Calu3 (cell line): ENCODE measurements at regions not wholly inside any gene's neighbourhood (a gene's known extent, or its start where the extent isn't known, plus 50 kb on each side); places are given as distances from the start of the nearest gene placed in this dataset.

Experiments used
- BruUV-seq: library from RNA; stranded (reverse); fragments of 400-500 nt; replicated peaks from 2 replicates; lab custom pipeline; 2021; lab: Mats Ljungman, UMichigan
- CTCF ChIA-PET: fragments of 300-600 bp; sonication (Branson Sonifier 250); formaldehyde crosslinking; loops from one replicate; lab custom pipeline; 2022; ENCODE audit warnings: antibody characterized with exemption; lab: Charles Lee
- DNase-seq: peaks from one replicate; pipeline ENCODE4 v3.0.0; 2022
- H3K27ac Mint-ChIP-seq: one replicate; pipeline ENCODE4 v1.8.0; 2022; ENCODE audit warnings: mixed read lengths; ENCODE audit not compliant: unreplicated experiment
- H3K27me3 Mint-ChIP-seq: one replicate; pipeline ENCODE4 v1.8.0; 2022; ENCODE audit warnings: mixed read lengths; ENCODE audit not compliant: unreplicated experiment
- H3K36me3 Mint-ChIP-seq: one replicate; pipeline ENCODE4 v1.8.0; 2022; ENCODE audit warnings: mild to moderate bottlenecking, moderate library complexity, mixed read lengths; ENCODE audit not compliant: insufficient read depth, unreplicated experiment
- H3K4me1 Mint-ChIP-seq: one replicate; pipeline ENCODE4 v1.8.0; 2022; ENCODE audit warnings: mild to moderate bottlenecking, low read depth, mixed read lengths; ENCODE audit not compliant: unreplicated experiment
- H3K4me3 Mint-ChIP-seq: one replicate; pipeline ENCODE4 v1.8.0; 2022; ENCODE audit warnings: mild to moderate bottlenecking, low read depth, moderate library complexity, mixed read lengths; ENCODE audit not compliant: unreplicated experiment
- H3K9me3 Mint-ChIP-seq: one replicate; pipeline ENCODE4 v1.8.0; 2022; ENCODE audit warnings: low read depth, mixed read lengths; ENCODE audit not compliant: unreplicated experiment
- CTCF ChIP-seq: fragments of 200-600 bp; IDR thresholded peaks from one replicate; pipeline ENCODE4 v1.8.0; 2022; ENCODE audit warnings: antibody characterized with exemption; ENCODE audit not compliant: unreplicated experiment
- intact Hi-C: fragments of 100-400 bp; cut with micrococcal nuclease; formaldehyde crosslinking; loops from one replicate; pipeline ENCODE4 v1.10.0; 2022; ENCODE audit not compliant: unreplicated experiment

GRCh38 chr7:17687361-17687760, 252.9 kb downstream of the SNX13 start:
- Mint-ChIP-seq H3K36me3 (no peaks in the 10 kb centered on the region), H3K27me3 (no peaks in the 10 kb centered on the region), H3K27ac (no peak overlapping the region), H3K4me1 (peaks cover 27% of the 10 kb centered on the region), H3K4me3 (no peak overlapping the region), H3K9me3 (peaks cover 4% of the 10 kb centered on the region)
- BruUV-seq: no TSS peak
- no peak for DNase-seq
- CTCF ChIA-PET: interaction anchor here (0.6 kb wide), 1 partner anchor 786 kb away, joined by 3 read pairs; no protein-coding TSS in a partner anchor
- no peak for TF ChIP-seq CTCF
- intact Hi-C loops: no loop called here

- Mint-ChIP-seq H3K4me1 (peaks cover 18% of the 10 kb centered on the region), H3K4me3 (no peak overlapping the region), H3K36me3 (no peaks in the 10 kb centered on the region), H3K27ac (no peak overlapping the region), H3K9me3 (peaks cover 7% of the 10 kb centered on the region), H3K27me3 (no peaks in the 10 kb centered on the region)
- CTCF ChIA-PET: no interaction called here
- intact Hi-C loops: no loop called here
- no peak for TF ChIP-seq CTCF
- DNase-seq: no peak
- no TSS peak for BruUV-seq
Observed at GRCh38 chr7:17689361-17689902, 250.9 kb downstream of the SNX13 start.

GRCh38 chr7:17690030-17690429, 250.3 kb downstream of the SNX13 start:
- intact Hi-C loops: no loop called here
- peaks cover 7% of the 10 kb centered on the region for H3K9me3 Mint-ChIP-seq
- H3K36me3 Mint-ChIP-seq: no peaks in the 10 kb centered on the region
- no peaks in the 10 kb centered on the region for H3K27me3 Mint-ChIP-seq
- peaks cover 15% of the 10 kb centered on the region for H3K4me1 Mint-ChIP-seq
- BruUV-seq: no TSS peak
- DNase-seq: peak; percentile 35
- TF ChIP-seq CTCF: no peak
- H3K27ac Mint-ChIP-seq: peak overlapping the region; percentile 25
- no peak overlapping the region for H3K4me3 Mint-ChIP-seq
- CTCF ChIA-PET: interaction anchor here (0.9 kb wide), 1 partner anchor 18 kb away, joined by 3 read pairs; no protein-coding TSS in a partner anchor

GRCh38 chr7:17696422-17696821, 243.9 kb downstream of the SNX13 start:
- H3K27ac Mint-ChIP-seq: peak overlapping the region; percentile 83

More at GRCh38 chr7:17696422-17696821, 243.9 kb downstream of the SNX13 start:
- Mint-ChIP-seq H3K4me1 (peaks cover 26% of the 10 kb centered on the region), H3K4me3 (no peak overlapping the region), H3K27me3 (no peaks in the 10 kb centered on the region), H3K36me3 (peaks cover 6% of the 10 kb centered on the region), H3K9me3 (peaks cover 13% of the 10 kb centered on the region)
- intact Hi-C loops: no loop called here
- CTCF ChIA-PET: interaction anchor here (0.6 to 2.8 kb wide), 3 partner anchors 10 to 737 kb away, joined by 7 to 9 read pairs (median 7); no protein-coding TSS in a partner anchor
- no peak for TF ChIP-seq CTCF
- peak; percentile 86 for DNase-seq
- no TSS peak for BruUV-seq
